ENCODE measurements at regions not wholly inside any gene's neighbourhood (a gene's known extent, or its start where the extent isn't known, plus 50 kb on each side); places are given as distances from the start of the nearest gene placed in this dataset.
"Not testable (repeated sequence)": the region's sequence is repeated elsewhere in the genome, so short reads cannot be mapped to it uniquely, and the experiment has no call there.

- DNase-seq, result no peak
These were observed 75.1 kb downstream of the HAUS1 start for GRCh38 chr18:46179306-46179705.

- DNase-seq, result no peak
These were observed 78.6 kb downstream of the HAUS1 start for GRCh38 chr18:46182633-46183358.

- DNase-seq, result not testable (repeated sequence)
These were observed 80.1 kb downstream of the HAUS1 start for GRCh38 chr18:46184296-46184695.

- no peak for DNase-seq
These were observed 80.5 kb downstream of the HAUS1 start for GRCh38 chr18:46184727-46185126.

GRCh38 chr18:46190667-46191066, 86.5 kb downstream of the HAUS1 start:
- no peak for DNase-seq

- no peak for DNase-seq
These were observed 92.5 kb downstream of the HAUS1 start for GRCh38 chr18:46196627-46197243.

GRCh38 chr18:46199515-46200147, 95.4 kb downstream of the HAUS1 start:
- no peak for DNase-seq

GRCh38 chr18:46200178-46201055, 96.2 kb downstream of the HAUS1 start:
- DNase-seq, result not testable (repeated sequence)

- no peak for DNase-seq
These were observed 100.0 kb downstream of the HAUS1 start for GRCh38 chr18:46204143-46204542.

GRCh38 chr18:46207985-46208384, 103.8 kb downstream of the HAUS1 start:
- DNase-seq, result no peak

- no peak for DNase-seq
These were observed 105.0 kb downstream of the HAUS1 start for GRCh38 chr18:46209161-46209560.

GRCh38 chr18:46211816-46212215, 107.6 kb downstream of the HAUS1 start:
- DNase-seq, result no peak

- DNase-seq, result no peak
These were observed 108.2 kb downstream of the HAUS1 start for GRCh38 chr18:46212398-46212797.

GRCh38 chr18:46213295-46213694, 109.1 kb downstream of the HAUS1 start:
- DNase-seq, result no peak

GRCh38 chr18:46214435-46214834, 110.2 kb downstream of the HAUS1 start:
- DNase-seq, result no peak

GRCh38 chr18:46215902-46216723, 111.9 kb downstream of the HAUS1 start:
- DNase-seq, result no peak

- no peak for DNase-seq
These were observed 115.9 kb downstream of the HAUS1 start for GRCh38 chr18:46220116-46220515.

GRCh38 chr18:46222093-46222492, 117.9 kb downstream of the HAUS1 start:
- no peak for DNase-seq

- DNase-seq, result peak; percentile 5
These were observed 118.7 kb downstream of the HAUS1 start for GRCh38 chr18:46222710-46223360.

GRCh38 chr18:46224181-46224775, 120.1 kb downstream of the HAUS1 start:
- no peak for DNase-seq

- no peak for DNase-seq
These were observed 122.3 kb downstream of the HAUS1 start for GRCh38 chr18:46226461-46226860.
